ENCODE measurements at regions not wholly inside any gene's neighbourhood (a gene's known extent, or its start where the extent isn't known, plus 50 kb on each side); places are given as distances from the start of the nearest gene placed in this dataset.

DNA sequence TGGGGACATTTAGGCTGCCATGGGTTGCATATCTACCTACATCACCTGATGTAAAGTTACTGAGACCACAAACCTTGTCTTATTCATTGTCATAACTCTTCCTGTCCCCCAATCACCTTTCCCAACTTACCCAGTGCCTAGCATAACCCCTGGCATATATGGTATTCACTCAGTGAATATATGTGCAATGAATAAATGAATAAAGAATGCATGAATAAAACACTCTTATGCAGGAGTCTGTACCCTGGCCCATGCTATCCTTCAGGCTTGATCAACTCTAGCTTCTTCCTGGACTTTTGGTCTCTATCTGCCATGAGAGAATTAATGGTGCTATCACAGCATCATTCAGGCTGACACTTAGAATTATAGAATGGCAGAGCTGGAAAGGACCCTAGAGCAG, 285.2 kb downstream of the SMARCA2 start:
- DNase-seq (ENCODE audit: low read depth, low spot score) (no peak), ATAC-seq (no peak)
- ChIA-PET CTCF (no interaction called here), POLR2A (no interaction called here)
- no TSS peak for BruUV-seq (replicated peaks)
- no peak for TF ChIP-seq POLR2AphosphoS5 (IDR thresholded peaks at IDR 0.05; ENCODE audit: low read depth, low read length)
- TF ChIP-seq, protein P1, sequence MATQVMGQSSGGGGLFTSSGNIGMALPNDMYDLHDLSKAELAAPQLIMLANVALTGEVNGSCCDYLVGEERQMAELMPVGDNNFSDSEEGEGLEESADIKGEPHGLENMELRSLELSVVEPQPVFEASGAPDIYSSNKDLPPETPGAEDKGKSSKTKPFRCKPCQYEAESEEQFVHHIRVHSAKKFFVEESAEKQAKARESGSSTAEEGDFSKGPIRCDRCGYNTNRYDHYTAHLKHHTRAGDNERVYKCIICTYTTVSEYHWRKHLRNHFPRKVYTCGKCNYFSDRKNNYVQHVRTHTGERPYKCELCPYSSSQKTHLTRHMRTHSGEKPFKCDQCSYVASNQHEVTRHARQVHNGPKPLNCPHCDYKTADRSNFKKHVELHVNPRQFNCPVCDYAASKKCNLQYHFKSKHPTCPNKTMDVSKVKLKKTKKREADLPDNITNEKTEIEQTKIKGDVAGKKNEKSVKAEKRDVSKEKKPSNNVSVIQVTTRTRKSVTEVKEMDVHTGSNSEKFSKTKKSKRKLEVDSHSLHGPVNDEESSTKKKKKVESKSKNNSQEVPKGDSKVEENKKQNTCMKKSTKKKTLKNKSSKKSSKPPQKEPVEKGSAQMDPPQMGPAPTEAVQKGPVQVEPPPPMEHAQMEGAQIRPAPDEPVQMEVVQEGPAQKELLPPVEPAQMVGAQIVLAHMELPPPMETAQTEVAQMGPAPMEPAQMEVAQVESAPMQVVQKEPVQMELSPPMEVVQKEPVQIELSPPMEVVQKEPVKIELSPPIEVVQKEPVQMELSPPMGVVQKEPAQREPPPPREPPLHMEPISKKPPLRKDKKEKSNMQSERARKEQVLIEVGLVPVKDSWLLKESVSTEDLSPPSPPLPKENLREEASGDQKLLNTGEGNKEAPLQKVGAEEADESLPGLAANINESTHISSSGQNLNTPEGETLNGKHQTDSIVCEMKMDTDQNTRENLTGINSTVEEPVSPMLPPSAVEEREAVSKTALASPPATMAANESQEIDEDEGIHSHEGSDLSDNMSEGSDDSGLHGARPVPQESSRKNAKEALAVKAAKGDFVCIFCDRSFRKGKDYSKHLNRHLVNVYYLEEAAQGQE (IDR thresholded peaks at IDR 0.05; ENCODE audit: insufficient read depth in 1 of 2, low read depth in 2 of 2, low read length in 1 of 2): no peak
- no peak for TF ChIP-seq TCF7L2 (IDR thresholded peaks at IDR 0.05; ENCODE audit: low read depth, low read length)
- TF ChIP-seq, protein P2, sequence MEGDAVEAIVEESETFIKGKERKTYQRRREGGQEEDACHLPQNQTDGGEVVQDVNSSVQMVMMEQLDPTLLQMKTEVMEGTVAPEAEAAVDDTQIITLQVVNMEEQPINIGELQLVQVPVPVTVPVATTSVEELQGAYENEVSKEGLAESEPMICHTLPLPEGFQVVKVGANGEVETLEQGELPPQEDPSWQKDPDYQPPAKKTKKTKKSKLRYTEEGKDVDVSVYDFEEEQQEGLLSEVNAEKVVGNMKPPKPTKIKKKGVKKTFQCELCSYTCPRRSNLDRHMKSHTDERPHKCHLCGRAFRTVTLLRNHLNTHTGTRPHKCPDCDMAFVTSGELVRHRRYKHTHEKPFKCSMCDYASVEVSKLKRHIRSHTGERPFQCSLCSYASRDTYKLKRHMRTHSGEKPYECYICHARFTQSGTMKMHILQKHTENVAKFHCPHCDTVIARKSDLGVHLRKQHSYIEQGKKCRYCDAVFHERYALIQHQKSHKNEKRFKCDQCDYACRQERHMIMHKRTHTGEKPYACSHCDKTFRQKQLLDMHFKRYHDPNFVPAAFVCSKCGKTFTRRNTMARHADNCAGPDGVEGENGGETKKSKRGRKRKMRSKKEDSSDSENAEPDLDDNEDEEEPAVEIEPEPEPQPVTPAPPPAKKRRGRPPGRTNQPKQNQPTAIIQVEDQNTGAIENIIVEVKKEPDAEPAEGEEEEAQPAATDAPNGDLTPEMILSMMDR (IDR thresholded peaks at IDR 0.05): no peak
- TF ChIP-seq SIN3A (IDR thresholded peaks at IDR 0.05; ENCODE audit: borderline replicate concordance, insufficient read depth, low read depth, low read length): no peak
- Histone ChIP-seq H3K4me1 (ENCODE audit: control insufficient read depth, insufficient read depth, low read length) (no peaks in the 10 kb centered on the region), H3K9me3 (ENCODE audit: control insufficient read depth, insufficient read depth, low read depth, low read length) (no peaks in the 10 kb centered on the region), H3K27ac (ENCODE audit: low read length) (no peak overlapping the region), H3K27me3 (ENCODE audit: control insufficient read depth, insufficient read depth, low read length) (no peaks in the 10 kb centered on the region), H3K4me3 (ENCODE audit: low read depth in 2 of 2, low read length in 2 of 2) (no peak overlapping the region), H3K36me3 (ENCODE audit: control insufficient read depth, insufficient read depth, low read length) (no peaks in the 10 kb centered on the region)
- in situ Hi-C loops (cut with HindIII; ENCODE audit: low pct_unique_long_range_greater_than_20kb, low sequenced_read_pairs): no loop called here
- intact Hi-C loops (cut with micrococcal nuclease; ENCODE audit: unreplicated experiment): no loop called here

DNA sequence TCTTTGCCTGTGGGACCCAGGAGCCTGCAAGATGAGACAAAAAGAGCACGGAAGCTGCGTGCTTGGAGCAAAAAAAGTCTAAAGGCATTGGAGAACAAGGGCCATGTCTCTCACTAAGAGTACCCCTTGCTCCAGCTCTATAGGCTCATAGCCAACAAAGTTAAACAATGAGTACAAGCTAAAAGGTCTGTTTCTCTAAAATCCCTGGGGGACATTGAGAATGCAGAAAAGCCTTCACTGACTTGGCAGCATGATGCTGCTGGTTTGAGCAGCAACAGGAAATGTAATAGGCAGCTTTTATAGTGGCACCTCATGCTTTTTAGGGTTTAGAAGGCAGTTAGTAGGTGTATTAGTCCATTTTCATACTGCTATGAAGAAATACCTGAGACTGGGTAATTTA, 287.5 kb downstream of the SMARCA2 start:
- POLR2A ChIA-PET: no interaction called here
- no peaks in the 10 kb centered on the region for H3K27me3 ChIP-seq (ENCODE audit: control insufficient read depth, insufficient read depth, low read length)
- no peaks in the 10 kb centered on the region for H3K36me3 ChIP-seq (ENCODE audit: control insufficient read depth, insufficient read depth, low read length)
- H3K27ac ChIP-seq (ENCODE audit: low read length): no peak overlapping the region
- intact Hi-C loops (cut with micrococcal nuclease; ENCODE audit: unreplicated experiment) (no loop called here), in situ Hi-C loops (cut with HindIII; ENCODE audit: low pct_unique_long_range_greater_than_20kb, low sequenced_read_pairs) (no loop called here)
- no peak for TF ChIP-seq TCF7L2 (IDR thresholded peaks at IDR 0.05; ENCODE audit: low read depth, low read length)
- no peak for TF ChIP-seq SIN3A (IDR thresholded peaks at IDR 0.05; ENCODE audit: borderline replicate concordance, insufficient read depth, low read depth, low read length)
- CTCF ChIA-PET: no interaction called here
- ATAC-seq (no peak), DNase-seq (ENCODE audit: low read depth, low spot score) (no peak)
- no peaks in the 10 kb centered on the region for H3K4me1 ChIP-seq (ENCODE audit: control insufficient read depth, insufficient read depth, low read length)
- H3K4me3 ChIP-seq (ENCODE audit: low read depth in 2 of 2, low read length in 2 of 2): no peak overlapping the region
- H3K9me3 ChIP-seq (ENCODE audit: control insufficient read depth, insufficient read depth, low read depth, low read length): no peaks in the 10 kb centered on the region
- BruUV-seq (replicated peaks): no TSS peak

DNA sequence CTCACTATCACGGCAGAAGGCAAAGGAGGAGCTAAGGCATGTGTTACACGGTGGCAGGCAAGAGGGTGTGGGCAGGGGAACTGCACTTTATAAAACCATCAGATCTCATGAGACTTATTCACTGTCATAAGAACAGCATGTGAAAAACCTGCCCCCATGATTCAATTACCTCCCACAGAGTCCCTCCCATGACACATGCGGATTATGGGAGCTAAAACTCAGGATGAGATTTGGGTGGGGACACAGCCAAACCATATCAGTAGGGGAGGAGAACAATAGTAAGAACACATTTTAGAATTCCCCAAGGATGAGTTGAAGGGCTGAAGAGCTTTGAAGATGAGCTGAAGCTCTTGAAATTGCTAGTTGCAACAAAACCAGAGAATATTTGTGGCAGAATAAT, 287.9 kb downstream of the SMARCA2 start:
- intact Hi-C loops (cut with micrococcal nuclease; ENCODE audit: unreplicated experiment) (no loop called here), in situ Hi-C loops (cut with HindIII; ENCODE audit: low pct_unique_long_range_greater_than_20kb, low sequenced_read_pairs) (no loop called here)
- ATAC-seq: no peak
- no peak for DNase-seq (ENCODE audit: low read depth, low spot score)
- TF ChIP-seq POLR2AphosphoS5 (IDR thresholded peaks at IDR 0.05; ENCODE audit: low read depth, low read length): no peak
- no peak for TF ChIP-seq SIN3A (IDR thresholded peaks at IDR 0.05; ENCODE audit: borderline replicate concordance, insufficient read depth, low read depth, low read length)
- TF ChIP-seq TCF7L2 (IDR thresholded peaks at IDR 0.05; ENCODE audit: low read depth, low read length): no peak
- TF ChIP-seq, protein P2 (IDR thresholded peaks at IDR 0.05): no peak
- TF ChIP-seq, protein P1 (IDR thresholded peaks at IDR 0.05; ENCODE audit: insufficient read depth in 1 of 2, low read depth in 2 of 2, low read length in 1 of 2): no peak
- H3K9me3 ChIP-seq (ENCODE audit: control insufficient read depth, insufficient read depth, low read depth, low read length): no peaks in the 10 kb centered on the region
- no peak overlapping the region for H3K4me3 ChIP-seq (ENCODE audit: low read depth in 2 of 2, low read length in 2 of 2)
- H3K36me3 ChIP-seq (ENCODE audit: control insufficient read depth, insufficient read depth, low read length): no peaks in the 10 kb centered on the region
- ChIA-PET POLR2A (no interaction called here), CTCF (no interaction called here)
- no peaks in the 10 kb centered on the region for H3K4me1 ChIP-seq (ENCODE audit: control insufficient read depth, insufficient read depth, low read length)
- no TSS peak for BruUV-seq (replicated peaks)
- no peak overlapping the region for H3K27ac ChIP-seq (ENCODE audit: low read length)
- H3K27me3 ChIP-seq (ENCODE audit: control insufficient read depth, insufficient read depth, low read length): no peaks in the 10 kb centered on the region

All from Panc1 (cell line).